Upper lobe of left lung (tissue), 6 donors: ENCODE measurements at regions not wholly inside any gene's neighbourhood (a gene's known extent, or its start where the extent isn't known, plus 50 kb on each side); places are given as distances from the start of the nearest gene placed in this dataset.

ENCODE experiments used
- ATAC-seq, 2 donors: fragments of 200-7000 bp; cut with Tn5 transposase; one replicate each; pipeline ENCODE4 v1.9.1; 2022; ENCODE audit warnings: mild to moderate bottlenecking in 2 of 2, moderate library complexity in 2 of 2; ENCODE audit not compliant: low FRiP score in 2 of 2
- DNase-seq, 2 donors: peaks; one replicate each; pipeline ENCODE4 v3.0.0-alpha.2; 2019 to 2020
- H3K27ac ChIP-seq, 4 donors: fragments of 200-600 bp; sonication (generic); one replicate each; pipeline ENCODE4 v1.5.1; 2016 to 2019
- H3K27me3 ChIP-seq, 4 donors: fragments of 200-600 bp; sonication (generic); one replicate each; pipeline ENCODE4 v1.5.1; 2017 to 2019
- H3K36me3 ChIP-seq, 4 donors: fragments of 200-600 bp; sonication (generic); one replicate each; pipeline ENCODE4 v1.5.1; 2016 to 2019
- H3K4me1 ChIP-seq, 4 donors: fragments of 200-600 bp; sonication (generic); one replicate each; pipeline ENCODE4 v1.5.1; 2018 to 2019
- H3K4me3 ChIP-seq, 4 donors: fragments of 200-600 bp; sonication (generic); one replicate each; pipeline ENCODE4 v1.5.1; 2017 to 2019; ENCODE audit warnings: mild to moderate bottlenecking in 2 of 4, moderate library complexity in 1 of 4
- H3K9me3 ChIP-seq, 4 donors: fragments of 200-600 bp; sonication (generic); one replicate each; pipeline ENCODE4 v1.5.1; 2018 to 2019
- EP300 ChIP-seq, 4 donors: sonication (generic); formaldehyde crosslinking; IDR thresholded peaks; one replicate each; pipeline ENCODE4 v1.5.1; 2017; ENCODE audit warnings: antibody characterized with exemption in 4 of 4, control low read depth in 2 of 4
- POLR2A ChIP-seq, 4 donors: fragments of 450-650 bp; IDR thresholded peaks; one replicate each; pipeline ENCODE4 v1.5.1; 2016 to 2017; ENCODE audit warnings: antibody characterized with exemption in 4 of 4, mild to moderate bottlenecking in 2 of 4
- POLR2AphosphoS5 ChIP-seq, 2 donors: sonication (generic); formaldehyde crosslinking; IDR thresholded peaks; one replicate each; pipeline ENCODE4 v1.5.1; 2017; ENCODE audit warnings: antibody characterized with exemption in 2 of 2
- WGBS, 2 donors: methylation state at CpG; one replicate each; pipeline ENCODE4 v1.1.5; 2017 to 2018; 5-methylcytosine and 5-hydroxymethylcytosine counted together
- TF ChIP-seq, protein P1 (sequence below), 6 experiments: fragments of 450-650 bp in 4 of 6; fragments of 200-600 bp in 2 of 6; sonication (generic) in 2 of 6; IDR thresholded peaks; one replicate each; pipeline ENCODE4 v1.5.1; 2016 to 2019; ENCODE audit warnings: antibody characterized with exemption in 6 of 6
- donor health status: DM: no; HTN: no; CAD: no; lungs with moderate emphysema.
- donor health status: DM: no; HTN: yes; CAD: no; lungs with severe emphysema.

DNA sequence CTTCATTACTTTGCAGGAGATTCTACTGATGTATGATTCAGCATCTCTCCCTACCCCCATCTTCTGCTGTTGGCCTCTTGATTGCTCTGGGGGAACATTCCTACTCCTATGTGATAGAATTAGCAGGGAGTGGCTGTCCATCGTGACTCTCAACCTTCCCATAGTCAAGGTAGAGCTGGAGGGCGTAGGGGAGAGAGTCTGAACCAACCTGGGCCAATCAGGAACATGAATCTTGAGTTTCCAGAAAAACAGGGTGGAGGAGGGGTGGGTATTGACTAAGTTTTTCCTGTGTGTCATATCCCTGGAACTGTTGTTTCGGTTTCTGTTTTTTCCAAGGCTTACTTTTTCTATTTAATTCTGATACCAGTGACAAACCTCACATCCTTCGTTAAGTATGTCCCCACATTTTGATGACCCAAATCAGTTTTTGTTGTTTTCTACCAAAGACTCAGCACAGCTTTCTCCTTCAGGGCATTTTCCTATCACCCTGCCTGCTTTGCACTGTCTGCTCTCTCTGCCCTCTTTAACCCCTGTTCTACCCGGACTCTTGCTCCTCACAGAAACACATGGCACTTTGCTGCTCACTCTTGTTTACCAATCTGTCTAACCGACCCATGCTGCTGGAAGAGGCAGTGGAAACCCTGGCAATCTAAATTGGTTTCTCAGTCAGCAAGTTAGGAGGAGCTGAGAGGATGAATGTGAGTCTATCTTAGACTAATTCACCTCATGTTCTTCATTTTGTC, 1428.3 kb downstream of the AACS start:
- Histone ChIP-seq H3K27ac (no peak overlapping the region), H3K9me3 (peaks cover 0 to 4% (median 0%) of the 10 kb centered on the region in 4 donors), H3K27me3 (no peaks in the 10 kb centered on the region), H3K4me1 (no peaks in the 10 kb centered on the region), H3K4me3 (no peak overlapping the region), H3K36me3 (no peaks in the 10 kb centered on the region)
- TF ChIP-seq, protein P1, sequence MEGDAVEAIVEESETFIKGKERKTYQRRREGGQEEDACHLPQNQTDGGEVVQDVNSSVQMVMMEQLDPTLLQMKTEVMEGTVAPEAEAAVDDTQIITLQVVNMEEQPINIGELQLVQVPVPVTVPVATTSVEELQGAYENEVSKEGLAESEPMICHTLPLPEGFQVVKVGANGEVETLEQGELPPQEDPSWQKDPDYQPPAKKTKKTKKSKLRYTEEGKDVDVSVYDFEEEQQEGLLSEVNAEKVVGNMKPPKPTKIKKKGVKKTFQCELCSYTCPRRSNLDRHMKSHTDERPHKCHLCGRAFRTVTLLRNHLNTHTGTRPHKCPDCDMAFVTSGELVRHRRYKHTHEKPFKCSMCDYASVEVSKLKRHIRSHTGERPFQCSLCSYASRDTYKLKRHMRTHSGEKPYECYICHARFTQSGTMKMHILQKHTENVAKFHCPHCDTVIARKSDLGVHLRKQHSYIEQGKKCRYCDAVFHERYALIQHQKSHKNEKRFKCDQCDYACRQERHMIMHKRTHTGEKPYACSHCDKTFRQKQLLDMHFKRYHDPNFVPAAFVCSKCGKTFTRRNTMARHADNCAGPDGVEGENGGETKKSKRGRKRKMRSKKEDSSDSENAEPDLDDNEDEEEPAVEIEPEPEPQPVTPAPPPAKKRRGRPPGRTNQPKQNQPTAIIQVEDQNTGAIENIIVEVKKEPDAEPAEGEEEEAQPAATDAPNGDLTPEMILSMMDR (IDR thresholded peaks at IDR 0.05): no peak
- TF ChIP-seq POLR2A (IDR thresholded peaks at IDR 0.05): no peak
- no peak for TF ChIP-seq EP300 (IDR thresholded peaks at IDR 0.05)
- TF ChIP-seq POLR2AphosphoS5 (IDR thresholded peaks at IDR 0.05): no peak
- no peak for DNase-seq
- no peak for ATAC-seq
- WGBS, 2 donors: 49 to 53% methylated on average over 6 of the region's 6 CpGs

DNA sequence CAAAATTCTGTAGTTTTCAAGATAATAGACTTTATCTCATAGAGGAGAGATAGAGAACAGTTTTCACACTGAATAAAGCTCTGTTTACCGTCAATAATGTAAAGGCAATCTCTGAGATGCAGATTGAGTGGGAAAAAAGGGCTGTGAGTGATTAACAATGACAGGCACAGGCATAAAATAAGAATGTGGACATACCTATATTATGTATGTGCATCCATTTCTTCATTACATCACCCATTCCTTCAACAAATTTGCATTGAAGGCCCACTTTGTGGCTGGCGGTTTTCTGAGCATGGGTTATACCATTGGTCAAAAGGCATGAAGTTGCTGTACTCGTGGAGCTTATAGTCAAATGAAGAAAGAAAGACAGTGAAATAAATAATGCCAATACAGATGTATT, 1431.0 kb downstream of the AACS start:
- DNase-seq (no peak), ATAC-seq (no peak)
- WGBS, 2 donors: 74 to 81% methylated on average over 3 of the region's 3 CpGs
- TF ChIP-seq EP300 (IDR thresholded peaks at IDR 0.05): no peak
- TF ChIP-seq POLR2AphosphoS5 (IDR thresholded peaks at IDR 0.05): no peak
- TF ChIP-seq, protein P1 (IDR thresholded peaks at IDR 0.05): no peak
- no peak for TF ChIP-seq POLR2A (IDR thresholded peaks at IDR 0.05)
- H3K9me3 ChIP-seq: no peaks in the 10 kb centered on the region
- no peaks in the 10 kb centered on the region for H3K36me3 ChIP-seq
- no peaks in the 10 kb centered on the region for H3K27me3 ChIP-seq
- no peak overlapping the region for H3K27ac ChIP-seq
- H3K4me1 ChIP-seq: no peaks in the 10 kb centered on the region
- no peak overlapping the region for H3K4me3 ChIP-seq

DNA sequence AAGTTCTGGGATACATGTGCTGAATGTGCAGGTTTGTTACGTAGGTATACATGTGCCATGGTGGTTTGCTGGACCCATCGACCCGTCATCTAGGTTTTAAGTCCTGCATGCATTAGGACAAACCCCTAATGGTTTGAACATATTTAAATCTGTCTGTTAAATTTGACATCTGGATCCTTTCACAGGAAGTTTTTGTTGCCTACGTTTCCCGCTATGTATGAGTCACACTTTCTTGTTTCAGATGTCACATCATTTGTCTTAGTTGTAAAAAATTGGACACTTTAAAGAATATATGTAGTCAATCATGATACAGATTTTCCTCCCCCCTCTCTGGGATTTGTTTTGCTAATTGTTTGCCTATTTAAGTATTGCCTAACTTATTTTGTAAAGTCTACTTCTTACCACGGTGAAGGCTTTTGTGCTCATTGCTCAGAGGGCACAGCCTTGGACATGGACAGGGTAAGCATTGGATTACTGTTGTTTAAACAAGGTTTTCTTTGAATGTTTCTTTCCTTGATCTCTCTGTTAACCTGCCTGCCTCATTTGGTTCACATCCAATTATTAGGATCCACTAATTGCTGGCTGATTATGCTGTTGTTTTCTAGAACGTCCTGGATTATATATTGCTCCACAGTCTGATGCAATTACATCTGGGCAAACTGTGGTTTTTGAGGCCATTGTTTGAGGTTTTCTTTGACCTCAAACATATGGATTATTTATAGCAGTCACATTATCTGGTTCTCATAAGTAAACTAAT, 1441.4 kb downstream of the AACS start:
- Histone ChIP-seq H3K9me3 (no peaks in the 10 kb centered on the region), H3K4me3 (no peak overlapping the region), H3K27me3 (no peaks in the 10 kb centered on the region), H3K4me1 (no peaks in the 10 kb centered on the region), H3K27ac (no peak overlapping the region), H3K36me3 (no peaks in the 10 kb centered on the region)
- DNase-seq (no peak), ATAC-seq (no peak)
- TF ChIP-seq POLR2A (IDR thresholded peaks at IDR 0.05) (no peak), EP300 (IDR thresholded peaks at IDR 0.05) (no peak)
- WGBS, 2 donors: 59 to 68% methylated on average over 7 of the region's 7 CpGs

DNA sequence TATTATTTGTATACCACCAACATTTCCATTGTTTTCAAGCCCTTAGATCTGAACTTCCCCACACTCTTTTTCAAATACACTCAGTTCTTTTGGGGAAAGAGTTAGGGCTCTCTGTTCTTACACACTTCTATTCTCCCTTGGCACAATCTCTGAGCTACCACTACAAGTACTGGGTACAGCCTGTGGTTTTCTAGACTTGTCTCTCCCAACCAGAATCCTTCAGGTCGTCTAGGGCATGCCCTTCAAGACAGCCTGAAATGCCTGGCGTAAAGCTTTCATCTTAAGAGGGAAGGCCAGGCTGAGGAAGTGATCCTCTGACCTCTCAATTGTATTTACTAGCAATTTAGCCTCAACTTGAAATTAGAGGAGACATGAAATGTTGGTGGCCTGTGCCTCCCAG, 1442.0 kb downstream of the AACS start:
- no peaks in the 10 kb centered on the region for H3K4me1 ChIP-seq
- WGBS, 2 donors: 43 to 46% methylated on average over 2 of the region's 2 CpGs
- H3K9me3 ChIP-seq: no peaks in the 10 kb centered on the region
- H3K36me3 ChIP-seq: no peaks in the 10 kb centered on the region
- DNase-seq (no peak), ATAC-seq (no peak)
- no peak overlapping the region for H3K4me3 ChIP-seq
- TF ChIP-seq, protein P1 (IDR thresholded peaks at IDR 0.05): no peak
- TF ChIP-seq POLR2A (IDR thresholded peaks at IDR 0.05) (no peak), EP300 (IDR thresholded peaks at IDR 0.05) (no peak), POLR2AphosphoS5 (IDR thresholded peaks at IDR 0.05) (no peak)
- no peak overlapping the region for H3K27ac ChIP-seq
- no peaks in the 10 kb centered on the region for H3K27me3 ChIP-seq

DNA sequence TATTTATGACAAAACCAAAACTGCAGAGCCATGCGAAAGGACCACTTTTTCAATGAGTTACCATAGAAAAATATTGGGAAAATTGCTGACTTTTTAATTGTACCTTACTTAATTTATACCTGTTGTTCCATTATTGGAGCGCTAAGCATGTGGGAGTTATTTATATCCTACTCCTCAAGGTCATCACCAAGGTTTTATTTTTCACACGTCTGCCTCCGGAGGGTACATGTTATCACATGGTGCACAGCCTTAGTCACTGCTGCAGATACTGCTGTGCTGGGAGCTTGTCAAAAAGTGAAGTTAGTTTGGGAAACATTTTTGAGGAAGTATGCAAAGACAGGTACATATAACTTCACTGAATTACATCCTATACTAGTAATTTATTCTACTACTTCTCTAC, 1444.3 kb downstream of the AACS start:
- DNase-seq (no peak), ATAC-seq (no peak)
- Histone ChIP-seq H3K36me3 (no peaks in the 10 kb centered on the region), H3K4me1 (no peaks in the 10 kb centered on the region), H3K4me3 (no peak overlapping the region), H3K27me3 (no peaks in the 10 kb centered on the region), H3K9me3 (no peaks in the 10 kb centered on the region), H3K27ac (no peak overlapping the region)
- TF ChIP-seq, protein P1 (IDR thresholded peaks at IDR 0.05): no peak
- TF ChIP-seq POLR2A (IDR thresholded peaks at IDR 0.05): no peak
- no peak for TF ChIP-seq POLR2AphosphoS5 (IDR thresholded peaks at IDR 0.05)
- no peak for TF ChIP-seq EP300 (IDR thresholded peaks at IDR 0.05)
- 54% methylated on average over 4 of the region's 4 CpGs for WGBS, 2 donors
